ENCODE measurements at regions not wholly inside any gene's neighbourhood (a gene's known extent, or its start where the extent isn't known, plus 50 kb on each side); places are given as distances from the start of the nearest gene placed in this dataset.

- DNase-seq (ENCODE audit: low read depth): no peak
- H3K4me3 ChIP-seq (ENCODE audit: low read length): no peak overlapping the region
- TF ChIP-seq, protein P1, sequence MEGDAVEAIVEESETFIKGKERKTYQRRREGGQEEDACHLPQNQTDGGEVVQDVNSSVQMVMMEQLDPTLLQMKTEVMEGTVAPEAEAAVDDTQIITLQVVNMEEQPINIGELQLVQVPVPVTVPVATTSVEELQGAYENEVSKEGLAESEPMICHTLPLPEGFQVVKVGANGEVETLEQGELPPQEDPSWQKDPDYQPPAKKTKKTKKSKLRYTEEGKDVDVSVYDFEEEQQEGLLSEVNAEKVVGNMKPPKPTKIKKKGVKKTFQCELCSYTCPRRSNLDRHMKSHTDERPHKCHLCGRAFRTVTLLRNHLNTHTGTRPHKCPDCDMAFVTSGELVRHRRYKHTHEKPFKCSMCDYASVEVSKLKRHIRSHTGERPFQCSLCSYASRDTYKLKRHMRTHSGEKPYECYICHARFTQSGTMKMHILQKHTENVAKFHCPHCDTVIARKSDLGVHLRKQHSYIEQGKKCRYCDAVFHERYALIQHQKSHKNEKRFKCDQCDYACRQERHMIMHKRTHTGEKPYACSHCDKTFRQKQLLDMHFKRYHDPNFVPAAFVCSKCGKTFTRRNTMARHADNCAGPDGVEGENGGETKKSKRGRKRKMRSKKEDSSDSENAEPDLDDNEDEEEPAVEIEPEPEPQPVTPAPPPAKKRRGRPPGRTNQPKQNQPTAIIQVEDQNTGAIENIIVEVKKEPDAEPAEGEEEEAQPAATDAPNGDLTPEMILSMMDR (conservative IDR thresholded peaks at IDR 0.05; ENCODE audit: low read depth, low read length): no peak
These were observed 2355.5 kb upstream of the AGA start for GRCh38 chr4:179797738-179798137.

- TF ChIP-seq, protein P1 (conservative IDR thresholded peaks at IDR 0.05; ENCODE audit: low read depth, low read length): no peak
- DNase-seq (ENCODE audit: low read depth): no peak
- no peak overlapping the region for H3K4me3 ChIP-seq (ENCODE audit: low read length)
These were observed 2361.6 kb upstream of the AGA start for GRCh38 chr4:179803857-179804256.

GRCh38 chr4:179804440-179804839, 2362.2 kb upstream of the AGA start:
- H3K4me3 ChIP-seq (ENCODE audit: low read length): no peak overlapping the region
- TF ChIP-seq, protein P1 (conservative IDR thresholded peaks at IDR 0.05; ENCODE audit: low read depth, low read length): no peak
- DNase-seq (ENCODE audit: low read depth): no peak

DNA sequence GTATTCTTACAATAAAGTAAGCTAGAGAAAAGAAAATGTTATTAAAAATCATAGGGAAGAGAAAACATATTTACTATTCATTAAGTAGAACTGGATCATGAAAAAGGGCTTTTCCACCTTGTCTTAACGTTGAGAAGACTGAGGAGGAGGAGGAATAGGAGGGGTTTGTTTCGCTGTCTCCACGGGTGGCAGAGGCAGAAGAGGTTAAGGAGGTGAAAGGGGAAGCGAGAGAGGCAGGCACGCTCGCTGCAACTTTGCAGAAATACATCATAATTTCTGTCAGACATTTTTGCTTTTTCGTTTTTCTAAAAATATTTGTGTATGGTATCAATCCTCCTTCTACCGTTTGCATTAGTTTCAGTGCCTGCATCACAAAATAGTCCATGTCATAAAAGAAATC, 2375.1 kb upstream of the AGA start:
- TF ChIP-seq, protein P1 (conservative IDR thresholded peaks at IDR 0.05; ENCODE audit: low read depth, low read length): no peak
- no peak overlapping the region for H3K4me3 ChIP-seq (ENCODE audit: low read length)
- DNase-seq (ENCODE audit: low read depth): no peak

DNA sequence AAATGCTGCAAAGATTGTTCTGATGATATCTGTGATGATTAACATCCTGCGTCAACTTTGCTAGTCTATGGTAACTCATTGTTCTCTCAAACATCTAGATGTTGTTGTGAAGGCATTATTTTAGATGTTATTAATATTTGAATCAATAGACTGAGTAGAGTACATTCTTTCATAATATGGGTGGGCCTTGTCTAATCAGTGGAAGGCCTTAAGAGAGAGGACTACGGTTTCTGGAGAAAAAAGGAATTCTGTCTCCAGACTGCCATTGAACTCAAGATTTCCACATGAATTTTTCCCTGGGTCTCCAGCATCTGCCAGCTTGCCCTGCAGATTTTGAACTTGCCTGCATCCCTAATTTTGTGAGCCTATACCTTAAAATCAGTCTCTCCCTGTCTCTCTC, 2381.1 kb upstream of the AGA start:
- no peak for DNase-seq (ENCODE audit: low read depth)
- TF ChIP-seq, protein P1 (conservative IDR thresholded peaks at IDR 0.05; ENCODE audit: low read depth, low read length): no peak

GRCh38 chr4:179831274-179831673, 2389.0 kb upstream of the AGA start:
- H3K4me3 ChIP-seq (ENCODE audit: low read length): no peak overlapping the region
- DNase-seq (ENCODE audit: low read depth): no peak
- TF ChIP-seq, protein P1 (conservative IDR thresholded peaks at IDR 0.05; ENCODE audit: low read depth, low read length): no peak

More for the DNA sequence above, 2381.1 kb upstream of the AGA start:
- no peak overlapping the region for H3K4me3 ChIP-seq (ENCODE audit: low read length)

- no peak overlapping the region for H3K4me3 ChIP-seq (ENCODE audit: low read length)
- TF ChIP-seq, protein P1 (conservative IDR thresholded peaks at IDR 0.05; ENCODE audit: low read depth, low read length): no peak
- no peak for DNase-seq (ENCODE audit: low read depth)
These were observed 2394.2 kb upstream of the AGA start for GRCh38 chr4:179836179-179837075.

Data from retinal pigment epithelial cell (primary cell).